ENCODE measurements at regions not wholly inside any gene's neighbourhood (a gene's known extent, or its start where the extent isn't known, plus 50 kb on each side); places are given as distances from the start of the nearest gene placed in this dataset.

DNA sequence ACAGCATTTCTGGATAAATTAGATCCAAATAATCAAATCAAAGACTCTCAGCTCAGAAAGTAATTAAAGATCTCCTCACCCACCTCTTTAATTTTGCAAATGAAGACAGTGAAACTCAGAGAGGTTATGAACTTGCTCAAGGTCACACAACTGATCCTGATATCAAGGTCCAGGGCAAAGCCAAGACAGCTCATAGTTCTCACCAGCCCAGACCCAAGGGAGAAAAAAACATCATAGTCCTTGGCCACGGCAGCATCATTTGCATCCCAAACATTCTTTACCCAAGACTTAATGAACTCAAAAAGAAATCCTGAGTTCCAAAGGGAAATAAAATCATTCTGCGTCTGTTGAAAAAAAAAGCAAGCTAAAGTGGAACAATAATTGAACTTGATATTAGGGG, 112.1 kb downstream of the DAD1 start:
- TF ChIP-seq EZH2phosphoT487 (IDR thresholded peaks at IDR 0.05; ENCODE audit: low read depth), result no peak
- TF ChIP-seq, protein P1, sequence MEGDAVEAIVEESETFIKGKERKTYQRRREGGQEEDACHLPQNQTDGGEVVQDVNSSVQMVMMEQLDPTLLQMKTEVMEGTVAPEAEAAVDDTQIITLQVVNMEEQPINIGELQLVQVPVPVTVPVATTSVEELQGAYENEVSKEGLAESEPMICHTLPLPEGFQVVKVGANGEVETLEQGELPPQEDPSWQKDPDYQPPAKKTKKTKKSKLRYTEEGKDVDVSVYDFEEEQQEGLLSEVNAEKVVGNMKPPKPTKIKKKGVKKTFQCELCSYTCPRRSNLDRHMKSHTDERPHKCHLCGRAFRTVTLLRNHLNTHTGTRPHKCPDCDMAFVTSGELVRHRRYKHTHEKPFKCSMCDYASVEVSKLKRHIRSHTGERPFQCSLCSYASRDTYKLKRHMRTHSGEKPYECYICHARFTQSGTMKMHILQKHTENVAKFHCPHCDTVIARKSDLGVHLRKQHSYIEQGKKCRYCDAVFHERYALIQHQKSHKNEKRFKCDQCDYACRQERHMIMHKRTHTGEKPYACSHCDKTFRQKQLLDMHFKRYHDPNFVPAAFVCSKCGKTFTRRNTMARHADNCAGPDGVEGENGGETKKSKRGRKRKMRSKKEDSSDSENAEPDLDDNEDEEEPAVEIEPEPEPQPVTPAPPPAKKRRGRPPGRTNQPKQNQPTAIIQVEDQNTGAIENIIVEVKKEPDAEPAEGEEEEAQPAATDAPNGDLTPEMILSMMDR (IDR thresholded peaks at IDR 0.05; ENCODE audit: low read depth, low read length), result no peak
- Histone ChIP-seq H3K4me3 (ENCODE audit: low read length) (no peak overlapping the region), H4K20me1 (ENCODE audit: insufficient read depth, low read length) (no peaks in the 10 kb centered on the region), H3K4me2 (ENCODE audit: low read length) (no peak overlapping the region), H3K36me3 (replicated peaks; ENCODE audit: low read depth, low read length) (no peaks in the 10 kb centered on the region), H3K9ac (ENCODE audit: low read length) (no peak overlapping the region), H3K27me3 (ENCODE audit: low read depth, low read length) (no peaks in the 10 kb centered on the region), H3K9me3 (ENCODE audit: insufficient read depth, low read length) (no peaks in the 10 kb centered on the region), H3K4me1 (ENCODE audit: low read length) (peaks cover 95% of the 10 kb centered on the region), H3K27ac (ENCODE audit: low read length) (no peak overlapping the region), H2AFZ (ENCODE audit: low read depth, low read length) (no peak overlapping the region), H3K79me2 (ENCODE audit: low read length) (no peaks in the 10 kb centered on the region)

- Histone ChIP-seq H3K4me1 (ENCODE audit: low read length) (peaks cover 95% of the 10 kb centered on the region), H3K27ac (ENCODE audit: low read length) (no peak overlapping the region)
These were observed 112.8 kb downstream of the DAD1 start for GRCh38 chr14:22476005-22476751.

GRCh38 chr14:22475381-22475780, 113.6 kb downstream of the DAD1 start:
- TF ChIP-seq, protein P1 (IDR thresholded peaks at IDR 0.05; ENCODE audit: low read depth, low read length), result no peak
- TF ChIP-seq EZH2phosphoT487 (IDR thresholded peaks at IDR 0.05; ENCODE audit: low read depth), result no peak
- Histone ChIP-seq H3K79me2 (ENCODE audit: low read length) (no peaks in the 10 kb centered on the region), H3K9me3 (ENCODE audit: insufficient read depth, low read length) (no peaks in the 10 kb centered on the region), H3K4me1 (ENCODE audit: low read length) (peaks cover 88% of the 10 kb centered on the region), H3K27me3 (ENCODE audit: low read depth, low read length) (no peaks in the 10 kb centered on the region), H3K4me3 (ENCODE audit: low read length) (no peak overlapping the region), H3K4me2 (ENCODE audit: low read length) (no peak overlapping the region), H4K20me1 (ENCODE audit: insufficient read depth, low read length) (no peaks in the 10 kb centered on the region), H2AFZ (ENCODE audit: low read depth, low read length) (no peak overlapping the region), H3K9ac (ENCODE audit: low read length) (no peak overlapping the region), H3K27ac (ENCODE audit: low read length) (no peak overlapping the region), H3K36me3 (replicated peaks; ENCODE audit: low read depth, low read length) (no peaks in the 10 kb centered on the region)

More at GRCh38 chr14:22476005-22476751, 112.8 kb downstream of the DAD1 start:
- TF ChIP-seq, protein P1 (IDR thresholded peaks at IDR 0.05; ENCODE audit: low read depth, low read length), result no peak
- no peak for TF ChIP-seq EZH2phosphoT487 (IDR thresholded peaks at IDR 0.05; ENCODE audit: low read depth)
- Histone ChIP-seq H3K9me3 (ENCODE audit: insufficient read depth, low read length) (no peaks in the 10 kb centered on the region), H3K4me2 (ENCODE audit: low read length) (no peak overlapping the region), H2AFZ (ENCODE audit: low read depth, low read length) (no peak overlapping the region), H4K20me1 (ENCODE audit: insufficient read depth, low read length) (no peaks in the 10 kb centered on the region), H3K79me2 (ENCODE audit: low read length) (no peaks in the 10 kb centered on the region), H3K4me3 (ENCODE audit: low read length) (no peak overlapping the region), H3K36me3 (replicated peaks; ENCODE audit: low read depth, low read length) (no peaks in the 10 kb centered on the region), H3K9ac (ENCODE audit: low read length) (no peak overlapping the region), H3K27me3 (ENCODE audit: low read depth, low read length) (no peaks in the 10 kb centered on the region)

- 0 out of 2 replicates have a peak overlapping the region, but pooled peaks have one; percentile 38 for H2AFZ ChIP-seq (ENCODE audit: low read depth, low read length)
- no peaks in the 10 kb centered on the region for H3K36me3 ChIP-seq (replicated peaks; ENCODE audit: low read depth, low read length)
- no peak overlapping the region for H3K27ac ChIP-seq (ENCODE audit: low read length)
- H3K79me2 ChIP-seq (ENCODE audit: low read length), result no peaks in the 10 kb centered on the region
- no peak overlapping the region for H3K9ac ChIP-seq (ENCODE audit: low read length)
- no peaks in the 10 kb centered on the region for H3K27me3 ChIP-seq (ENCODE audit: low read depth, low read length)
- TF ChIP-seq, protein P1 (IDR thresholded peaks at IDR 0.05; ENCODE audit: low read depth, low read length), result 0 out of 2 replicates have a peak, but pooled peaks have one; percentile 25
- no peak for TF ChIP-seq EZH2phosphoT487 (IDR thresholded peaks at IDR 0.05; ENCODE audit: low read depth)
- no peak overlapping the region for H3K4me3 ChIP-seq (ENCODE audit: low read length)
- H3K4me1 ChIP-seq (ENCODE audit: low read length), result peaks cover 87% of the 10 kb centered on the region
- H3K9me3 ChIP-seq (ENCODE audit: insufficient read depth, low read length), result no peaks in the 10 kb centered on the region
- no peaks in the 10 kb centered on the region for H4K20me1 ChIP-seq (ENCODE audit: insufficient read depth, low read length)
- no peak overlapping the region for H3K4me2 ChIP-seq (ENCODE audit: low read length)
These were observed 114.2 kb downstream of the DAD1 start for GRCh38 chr14:22474730-22475351.

All from OCI-LY3 (cell line).